Natural killer cell (primary cell): ENCODE measurements at regions not wholly inside any gene's neighbourhood (a gene's known extent, or its start where the extent isn't known, plus 50 kb on each side); places are given as distances from the start of the nearest gene placed in this dataset.

Experiments
- ATAC-seq, 3 donors: fragments of 150-1000 bp in 2 of 3; fragments of 200-7000 bp in 1 of 3; cut with Tn5 transposase; 1 replicate in 1 of 3; 2 replicates in 2 of 3; pipeline ENCODE4 v1.10.0; 2021; ENCODE audit warnings: mild to moderate bottlenecking in 2 of 3, moderate library complexity in 2 of 3
- DNase-seq, 2 donors: peaks; one replicate each; pipeline versions ENCODE4 v3.0.0 to v3.0.0-alpha.2; 2013 to 2021; ENCODE audit warnings: mixed read lengths in 1 of 2
- H3K27ac ChIP-seq: one replicate; pipeline ENCODE4 v1.5.1; 2013; ENCODE audit warnings: mild to moderate bottlenecking, low read length
- H3K27me3 ChIP-seq: one replicate; pipeline ENCODE4 v1.6.1; 2013; ENCODE audit warnings: low read length; ENCODE audit not compliant: control insufficient read depth, insufficient read depth
- H3K36me3 ChIP-seq: one replicate; pipeline ENCODE4 v1.6.1; 2013; ENCODE audit warnings: low read length; ENCODE audit not compliant: control insufficient read depth, insufficient read depth
- H3K4me1 ChIP-seq: one replicate; pipeline ENCODE4 v1.6.1; 2013; ENCODE audit warnings: low read length; ENCODE audit not compliant: control insufficient read depth, insufficient read depth
- H3K4me3 ChIP-seq: one replicate; pipeline ENCODE4 v1.5.1; 2013; ENCODE audit warnings: low read length
- H3K9me3 ChIP-seq: one replicate; pipeline ENCODE4 v1.6.1; 2013; ENCODE audit warnings: low read length; ENCODE audit not compliant: control insufficient read depth, insufficient read depth
- H3K27ac Mint-ChIP-seq, 2 donors: one replicate each; pipeline ENCODE4 v1.8.0; 2022; ENCODE audit warnings: mild to moderate bottlenecking in 2 of 2, mixed read lengths in 2 of 2, moderate library complexity in 1 of 2
- H3K27me3 Mint-ChIP-seq, 2 donors: one replicate each; pipeline ENCODE4 v1.8.0; 2022; ENCODE audit warnings: low read depth in 2 of 2, mixed read lengths in 2 of 2
- H3K36me3 Mint-ChIP-seq: one replicate; pipeline ENCODE4 v1.8.0; 2022; ENCODE audit warnings: mixed read lengths
- H3K4me1 Mint-ChIP-seq, 2 donors: one replicate each; pipeline ENCODE4 v1.8.0; 2022; ENCODE audit warnings: mixed read lengths in 2 of 2
- H3K4me3 Mint-ChIP-seq: one replicate; pipeline ENCODE4 v1.8.0; 2022; ENCODE audit warnings: mild to moderate bottlenecking, moderate library complexity, mixed read lengths
- H3K9me3 Mint-ChIP-seq, 2 donors: one replicate each; pipeline ENCODE4 v1.8.0; 2022; ENCODE audit warnings: mixed read lengths in 2 of 2
- CTCF ChIP-seq: fragments of 200-600 bp; IDR thresholded peaks from one replicate; pipeline ENCODE4 v1.8.0; 2022; ENCODE audit warnings: antibody characterized with exemption
- WGBS: methylation state at CpG from one replicate; pipeline ENCODE4 v1.1.7; 2013; ENCODE audit warnings: missing lambda C conversion rate; ENCODE audit not compliant: insufficient coverage; 5-methylcytosine and 5-hydroxymethylcytosine counted together
- intact Hi-C: fragments of 100-400 bp; cut with micrococcal nuclease; formaldehyde crosslinking; loops from one replicate; pipeline ENCODE4 v1.14.2; 2022

- H3K36me3 ChIP-seq, result no peaks in the 10 kb centered on the region
- ATAC-seq (peak in 1 of 3 donors; percentile 19), DNase-seq (no peak)
- peak overlapping the region; percentile 74 for H3K4me3 Mint-ChIP-seq
- H3K9me3 Mint-ChIP-seq, result peaks cover 3 to 5% of the 10 kb centered on the region in 2 donors
- no peaks in the 10 kb centered on the region for H3K9me3 ChIP-seq
- peak overlapping the region; percentile 73 to 75 for H3K27ac Mint-ChIP-seq
- peaks cover 62 to 67% of the 10 kb centered on the region in 2 donors for H3K4me1 Mint-ChIP-seq
- peak overlapping the region; percentile 14 for H3K27ac ChIP-seq
- H3K36me3 Mint-ChIP-seq, result peaks cover 7% of the 10 kb centered on the region
- H3K4me1 ChIP-seq, result peaks cover 8% of the 10 kb centered on the region
- TF ChIP-seq CTCF, result no peak
- H3K27me3 ChIP-seq, result no peaks in the 10 kb centered on the region
- intact Hi-C loops, result no loop called here
- no peaks in the 10 kb centered on the region for H3K27me3 Mint-ChIP-seq
- no peak overlapping the region for H3K4me3 ChIP-seq
These were observed 555.3 kb upstream of the ZNF462 start for GRCh38 chr9:106307670-106308069.

DNA sequence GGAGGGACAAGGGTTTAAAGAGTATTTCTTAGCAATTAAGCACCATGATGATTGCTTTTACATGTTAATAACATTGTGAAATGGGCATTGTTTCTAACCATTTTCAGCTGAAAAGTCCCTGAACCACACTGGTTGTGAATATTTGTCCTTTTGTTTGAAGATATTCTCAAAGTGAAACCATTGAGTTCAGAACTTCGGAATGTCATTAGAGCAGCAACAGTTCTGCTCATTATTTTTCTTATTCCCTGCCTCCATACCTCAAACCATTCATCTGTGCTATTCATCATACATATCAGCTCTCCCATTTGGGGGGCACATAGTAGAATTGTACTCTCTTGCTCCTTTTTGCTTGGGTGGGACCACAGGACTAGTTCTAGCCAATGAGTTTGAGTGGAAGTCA is 553.0 kb upstream of the ZNF462 start:
- Histone ChIP-seq H3K27ac (peak overlapping the region; percentile 93), H3K27me3 (no peaks in the 10 kb centered on the region), H3K9me3 (no peaks in the 10 kb centered on the region), H3K4me3 (no peak overlapping the region), H3K36me3 (no peaks in the 10 kb centered on the region), H3K4me1 (peaks cover 8% of the 10 kb centered on the region)
- intact Hi-C loops, result loop anchor here (2.0 to 10.0 kb wide), 3 partner anchors 103 to 865 kb away; no protein-coding TSS in a partner anchor
- WGBS, result 92% methylated on average over 1 of the region's 1 CpG
- TF ChIP-seq CTCF, result no peak
- Mint-ChIP-seq H3K4me3 (peak overlapping the region; percentile 11), H3K4me1 (peaks cover 82 to 87% of the 10 kb centered on the region in 2 donors), H3K27ac (peak overlapping the region; percentile 94 to 96), H3K36me3 (peaks cover 7% of the 10 kb centered on the region), H3K27me3 (no peaks in the 10 kb centered on the region), H3K9me3 (peaks cover 3 to 5% of the 10 kb centered on the region in 2 donors)
- no peak for ATAC-seq
- DNase-seq, result no peak

GRCh38 chr9:106310782-106311181 is 552.2 kb upstream of the ZNF462 start:
- H3K27me3 ChIP-seq, result no peaks in the 10 kb centered on the region
- no peaks in the 10 kb centered on the region for H3K9me3 ChIP-seq
- Mint-ChIP-seq H3K27ac (peak overlapping the region; percentile 94 to 96), H3K36me3 (peaks cover 7% of the 10 kb centered on the region), H3K27me3 (no peaks in the 10 kb centered on the region), H3K4me3 (peak overlapping the region; percentile 77), H3K9me3 (peaks cover 3 to 5% of the 10 kb centered on the region in 2 donors), H3K4me1 (peaks cover 76 to 83% of the 10 kb centered on the region in 2 donors)
- no peaks in the 10 kb centered on the region for H3K36me3 ChIP-seq
- peak; percentile 80 to 89 (median 88) for ATAC-seq
- H3K27ac ChIP-seq, result peak overlapping the region; percentile 93
- no peak for TF ChIP-seq CTCF
- peaks cover 8% of the 10 kb centered on the region for H3K4me1 ChIP-seq
- peak; percentile 21 to 30 for DNase-seq
- intact Hi-C loops, result loop anchor here (2.0 to 10.0 kb wide), 3 partner anchors 104 to 864 kb away; no protein-coding TSS in a partner anchor
- H3K4me3 ChIP-seq, result no peak overlapping the region
- 42% methylated on average over 1 of the region's 1 CpG for WGBS

GRCh38 chr9:106312906-106313305 is 550.1 kb upstream of the ZNF462 start:
- Histone ChIP-seq H3K27ac (peak overlapping the region; percentile 93), H3K36me3 (no peaks in the 10 kb centered on the region), H3K9me3 (no peaks in the 10 kb centered on the region), H3K27me3 (no peaks in the 10 kb centered on the region), H3K4me1 (peaks cover 9% of the 10 kb centered on the region), H3K4me3 (peak overlapping the region; percentile 21)
- peaks cover 7% of the 10 kb centered on the region for H3K36me3 Mint-ChIP-seq
- peak overlapping the region; percentile 94 to 96 for H3K27ac Mint-ChIP-seq
- no CpG with 5 or more reads among the region's 1 CpG for WGBS
- H3K27me3 Mint-ChIP-seq, result no peaks in the 10 kb centered on the region
- peak overlapping the region; percentile 74 for H3K4me3 Mint-ChIP-seq
- intact Hi-C loops, result loop anchor here (5.0 to 10.0 kb wide), 2 partner anchors 104 to 862 kb away; no protein-coding TSS in a partner anchor
- peak; percentile 6 to 21 for DNase-seq
- peak; percentile 33 to 67 (median 37) for ATAC-seq
- peaks cover 66 to 78% of the 10 kb centered on the region in 2 donors for H3K4me1 Mint-ChIP-seq
- H3K9me3 Mint-ChIP-seq, result peaks cover 2 to 3% of the 10 kb centered on the region in 2 donors
- TF ChIP-seq CTCF, result no peak
